Neural progenitor cell (in vitro differentiated cells): ENCODE measurements at regions not wholly inside any gene's neighbourhood (a gene's known extent, or its start where the extent isn't known, plus 50 kb on each side); places are given as distances from the start of the nearest gene placed in this dataset.

Source experiments
- EZH2phosphoT487 ChIP-seq: fragments of 200-600 bp; sonication (generic); IDR thresholded peaks from 2 replicates; pipeline ENCODE4 v1.6.1; 2017; ENCODE audit warnings: antibody characterized with exemption
- TF ChIP-seq, protein P1 (sequence below): fragments of 200-600 bp; sonication (generic); IDR thresholded peaks from 2 replicates; pipeline ENCODE4 v1.5.1; 2017; ENCODE audit warnings: antibody characterized with exemption, mild to moderate bottlenecking

DNA sequence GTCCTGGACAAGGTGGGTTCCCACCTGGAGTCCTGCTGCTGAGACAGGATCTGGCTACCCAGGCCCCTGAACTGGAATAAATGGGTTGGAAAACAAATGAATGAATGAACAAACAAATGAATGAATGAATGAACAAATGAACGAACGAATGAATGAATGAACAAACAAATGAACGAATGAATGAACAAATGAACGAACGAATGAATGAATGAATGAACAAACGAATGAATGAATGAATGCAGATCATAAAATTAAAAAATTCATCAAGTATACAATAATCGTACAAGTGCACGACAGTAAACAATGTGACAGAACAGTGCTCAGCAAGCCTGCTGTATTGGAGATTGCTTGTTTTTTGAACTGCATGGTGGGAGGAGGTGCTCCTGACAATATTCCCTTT is 2097.1 kb downstream of the MAT2B start:
- TF ChIP-seq, protein P1, sequence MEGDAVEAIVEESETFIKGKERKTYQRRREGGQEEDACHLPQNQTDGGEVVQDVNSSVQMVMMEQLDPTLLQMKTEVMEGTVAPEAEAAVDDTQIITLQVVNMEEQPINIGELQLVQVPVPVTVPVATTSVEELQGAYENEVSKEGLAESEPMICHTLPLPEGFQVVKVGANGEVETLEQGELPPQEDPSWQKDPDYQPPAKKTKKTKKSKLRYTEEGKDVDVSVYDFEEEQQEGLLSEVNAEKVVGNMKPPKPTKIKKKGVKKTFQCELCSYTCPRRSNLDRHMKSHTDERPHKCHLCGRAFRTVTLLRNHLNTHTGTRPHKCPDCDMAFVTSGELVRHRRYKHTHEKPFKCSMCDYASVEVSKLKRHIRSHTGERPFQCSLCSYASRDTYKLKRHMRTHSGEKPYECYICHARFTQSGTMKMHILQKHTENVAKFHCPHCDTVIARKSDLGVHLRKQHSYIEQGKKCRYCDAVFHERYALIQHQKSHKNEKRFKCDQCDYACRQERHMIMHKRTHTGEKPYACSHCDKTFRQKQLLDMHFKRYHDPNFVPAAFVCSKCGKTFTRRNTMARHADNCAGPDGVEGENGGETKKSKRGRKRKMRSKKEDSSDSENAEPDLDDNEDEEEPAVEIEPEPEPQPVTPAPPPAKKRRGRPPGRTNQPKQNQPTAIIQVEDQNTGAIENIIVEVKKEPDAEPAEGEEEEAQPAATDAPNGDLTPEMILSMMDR = no peak
- no peak for TF ChIP-seq EZH2phosphoT487
